Neural progenitor cell (in vitro differentiated cells): ENCODE measurements at regions not wholly inside any gene's neighbourhood (a gene's known extent, or its start where the extent isn't known, plus 50 kb on each side); places are given as distances from the start of the nearest gene placed in this dataset.

Experiments used
- EZH2 ChIP-seq: fragments of 200-600 bp; sonication (generic); IDR thresholded peaks from 2 replicates; pipeline ENCODE4 v1.6.1; 2017; ENCODE audit warnings: antibody characterized with exemption, mild to moderate bottlenecking, moderate library complexity
- TF ChIP-seq, protein P1 (sequence below): fragments of 200-600 bp; sonication (generic); IDR thresholded peaks from 2 replicates; pipeline ENCODE4 v1.5.1; 2017; ENCODE audit warnings: antibody characterized with exemption, mild to moderate bottlenecking

DNA sequence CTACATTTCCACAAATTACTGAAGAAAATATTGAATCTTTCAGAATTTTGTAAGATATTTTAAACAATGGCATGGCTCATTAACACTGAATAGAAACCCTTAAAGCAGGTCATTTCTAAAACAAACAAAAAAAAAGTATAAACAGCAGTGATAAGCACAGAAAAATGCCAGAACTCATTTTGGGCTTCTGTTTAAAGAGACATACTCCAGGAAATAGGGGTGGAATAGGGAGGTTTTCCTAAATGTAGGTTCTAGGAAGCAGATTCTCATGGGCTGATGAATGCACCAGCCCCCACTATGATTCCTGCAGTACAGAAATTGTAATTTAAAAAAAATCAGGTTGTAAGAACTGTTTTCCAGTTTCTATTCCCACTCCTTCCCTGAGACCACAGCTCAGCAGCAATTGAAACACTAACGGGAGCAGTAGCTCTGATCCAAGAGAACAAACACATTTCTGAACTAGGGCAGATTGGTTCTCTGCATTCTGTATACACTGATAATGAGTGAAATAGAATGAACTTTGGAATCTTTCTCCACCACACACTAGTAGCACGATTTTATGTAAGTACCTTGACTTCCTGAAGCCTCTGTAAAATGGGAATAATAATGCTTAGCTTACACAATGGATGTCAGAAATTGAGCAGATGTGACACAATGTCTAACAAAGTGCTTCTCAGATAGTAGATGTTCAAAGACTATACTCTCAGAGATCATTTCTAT is 115.6 kb upstream of the TMTC1 start:
- TF ChIP-seq, protein P1, sequence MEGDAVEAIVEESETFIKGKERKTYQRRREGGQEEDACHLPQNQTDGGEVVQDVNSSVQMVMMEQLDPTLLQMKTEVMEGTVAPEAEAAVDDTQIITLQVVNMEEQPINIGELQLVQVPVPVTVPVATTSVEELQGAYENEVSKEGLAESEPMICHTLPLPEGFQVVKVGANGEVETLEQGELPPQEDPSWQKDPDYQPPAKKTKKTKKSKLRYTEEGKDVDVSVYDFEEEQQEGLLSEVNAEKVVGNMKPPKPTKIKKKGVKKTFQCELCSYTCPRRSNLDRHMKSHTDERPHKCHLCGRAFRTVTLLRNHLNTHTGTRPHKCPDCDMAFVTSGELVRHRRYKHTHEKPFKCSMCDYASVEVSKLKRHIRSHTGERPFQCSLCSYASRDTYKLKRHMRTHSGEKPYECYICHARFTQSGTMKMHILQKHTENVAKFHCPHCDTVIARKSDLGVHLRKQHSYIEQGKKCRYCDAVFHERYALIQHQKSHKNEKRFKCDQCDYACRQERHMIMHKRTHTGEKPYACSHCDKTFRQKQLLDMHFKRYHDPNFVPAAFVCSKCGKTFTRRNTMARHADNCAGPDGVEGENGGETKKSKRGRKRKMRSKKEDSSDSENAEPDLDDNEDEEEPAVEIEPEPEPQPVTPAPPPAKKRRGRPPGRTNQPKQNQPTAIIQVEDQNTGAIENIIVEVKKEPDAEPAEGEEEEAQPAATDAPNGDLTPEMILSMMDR: no peak
- no peak for TF ChIP-seq EZH2
